Tibial nerve (tissue), 3 donors: ENCODE measurements at regions not wholly inside any gene's neighbourhood (a gene's known extent, or its start where the extent isn't known, plus 50 kb on each side); places are given as distances from the start of the nearest gene placed in this dataset.

ENCODE experiments used
- POLR2A ChIP-seq, 2 donors: fragments of 450-650 bp; IDR thresholded peaks; one replicate each; pipeline ENCODE4 v1.6.1; 2017; ENCODE audit warnings: antibody characterized with exemption in 2 of 2, mild to moderate bottlenecking in 2 of 2, moderate library complexity in 2 of 2
- TF ChIP-seq, protein P1 (sequence below), 5 experiments: fragments of 200-600 bp in 3 of 5; fragments of 450-650 bp in 2 of 5; sonication (generic) in 3 of 5; IDR thresholded peaks; one replicate each; pipeline ENCODE4 v1.5.1; 2016 to 2019; ENCODE audit warnings: antibody characterized with exemption in 5 of 5, mild to moderate bottlenecking in 3 of 5, moderate library complexity in 2 of 5

DNA sequence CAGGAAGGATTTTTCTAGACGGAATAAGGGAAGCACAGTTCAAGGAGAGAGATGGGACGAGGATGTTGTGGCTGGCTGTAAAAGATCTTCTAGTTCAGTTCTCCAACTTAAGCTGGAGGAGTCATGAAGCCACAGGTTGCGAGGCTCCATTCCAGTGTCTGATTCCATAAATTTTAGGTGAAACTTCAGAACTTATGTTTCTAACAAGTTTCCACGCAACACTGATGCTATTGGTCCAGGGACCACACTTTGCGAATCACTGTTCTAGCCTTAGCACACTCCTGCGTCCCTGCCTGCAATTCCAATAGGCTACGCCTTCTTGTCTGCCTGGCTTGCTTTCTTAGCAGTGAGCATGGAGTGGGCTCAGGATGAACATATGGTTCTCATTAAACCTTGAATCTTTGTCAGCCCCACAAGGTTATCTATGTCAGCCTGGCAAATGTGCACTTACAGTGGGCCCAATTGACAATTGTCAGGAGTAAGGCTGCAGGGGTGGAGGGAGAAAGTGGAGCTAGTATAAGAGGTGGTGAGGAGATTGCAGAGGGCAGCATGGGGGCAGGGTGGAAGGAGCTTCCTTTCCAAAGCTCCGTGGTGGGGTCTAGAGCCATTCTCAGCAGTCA lies 438.1 kb upstream of the ST6GAL2 start:
- TF ChIP-seq, protein P1, sequence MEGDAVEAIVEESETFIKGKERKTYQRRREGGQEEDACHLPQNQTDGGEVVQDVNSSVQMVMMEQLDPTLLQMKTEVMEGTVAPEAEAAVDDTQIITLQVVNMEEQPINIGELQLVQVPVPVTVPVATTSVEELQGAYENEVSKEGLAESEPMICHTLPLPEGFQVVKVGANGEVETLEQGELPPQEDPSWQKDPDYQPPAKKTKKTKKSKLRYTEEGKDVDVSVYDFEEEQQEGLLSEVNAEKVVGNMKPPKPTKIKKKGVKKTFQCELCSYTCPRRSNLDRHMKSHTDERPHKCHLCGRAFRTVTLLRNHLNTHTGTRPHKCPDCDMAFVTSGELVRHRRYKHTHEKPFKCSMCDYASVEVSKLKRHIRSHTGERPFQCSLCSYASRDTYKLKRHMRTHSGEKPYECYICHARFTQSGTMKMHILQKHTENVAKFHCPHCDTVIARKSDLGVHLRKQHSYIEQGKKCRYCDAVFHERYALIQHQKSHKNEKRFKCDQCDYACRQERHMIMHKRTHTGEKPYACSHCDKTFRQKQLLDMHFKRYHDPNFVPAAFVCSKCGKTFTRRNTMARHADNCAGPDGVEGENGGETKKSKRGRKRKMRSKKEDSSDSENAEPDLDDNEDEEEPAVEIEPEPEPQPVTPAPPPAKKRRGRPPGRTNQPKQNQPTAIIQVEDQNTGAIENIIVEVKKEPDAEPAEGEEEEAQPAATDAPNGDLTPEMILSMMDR (IDR thresholded peaks at IDR 0.05) = no peak
- no peak for TF ChIP-seq POLR2A (IDR thresholded peaks at IDR 0.05)
